ENCODE measurements at regions not wholly inside any gene's neighbourhood (a gene's known extent, or its start where the extent isn't known, plus 50 kb on each side); places are given as distances from the start of the nearest gene placed in this dataset.

- Histone ChIP-seq H3K27me3 (no peaks in the 10 kb centered on the region), H3K4me1 (no peaks in the 10 kb centered on the region), H3K36me3 (no peaks in the 10 kb centered on the region), H3K4me3 (no peak overlapping the region), H3K27ac (no peak overlapping the region), H3K9me3 (peaks cover 0 to 6% (median 0%) of the 10 kb centered on the region in 12 donors)
- TF ChIP-seq POLR2A (IDR thresholded peaks at IDR 0.05) (no peak), CTCF (IDR thresholded peaks at IDR 0.05) (no peak)
- DNase-seq = no peak
- no peak for ATAC-seq
- intact Hi-C loops (cut with DNase I) = no loop called here
- WGBS, 4 donors = 69 to 80% (median 76%) methylated on average over 1 of the region's 1 CpG
These were observed 566.4 kb upstream of the POT1 start for GRCh38 chr7:125495997-125496396.

DNA sequence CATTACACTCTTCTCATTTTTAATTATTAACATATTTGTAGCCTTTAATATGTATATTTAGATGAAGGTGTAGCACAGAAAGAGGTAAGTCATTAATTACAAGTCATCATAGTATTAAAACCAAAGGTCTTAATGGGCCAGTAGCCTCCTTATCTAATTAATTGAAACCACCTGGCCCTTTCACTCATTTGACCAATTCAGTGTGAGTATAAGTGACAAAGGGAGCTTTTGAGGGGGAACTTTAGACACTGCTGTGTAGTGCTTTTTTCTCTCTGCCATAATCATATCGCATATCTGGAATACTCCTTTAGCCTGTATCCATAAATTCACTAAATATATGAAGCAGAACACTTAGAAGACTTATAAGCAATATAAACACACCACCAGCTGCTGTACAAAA is 562.9 kb upstream of the POT1 start:
- Histone ChIP-seq H3K9me3 (no peaks in the 10 kb centered on the region), H3K4me1 (no peaks in the 10 kb centered on the region), H3K4me3 (no peak overlapping the region), H3K27ac (no peak overlapping the region), H3K36me3 (no peaks in the 10 kb centered on the region), H3K27me3 (no peaks in the 10 kb centered on the region)
- TF ChIP-seq POLR2A (IDR thresholded peaks at IDR 0.05) (no peak), CTCF (IDR thresholded peaks at IDR 0.05) (no peak)
- intact Hi-C loops (cut with DNase I) = no loop called here
- no peak for DNase-seq
- 66 to 89% (median 79%) methylated on average over 1 of the region's 1 CpG for WGBS, 4 donors
- ATAC-seq = no peak

GRCh38 chr7:125491137-125491536 is 561.5 kb upstream of the POT1 start:
- intact Hi-C loops (cut with DNase I) = no loop called here
- TF ChIP-seq CTCF (IDR thresholded peaks at IDR 0.05) (no peak), POLR2A (IDR thresholded peaks at IDR 0.05) (no peak)
- ATAC-seq = no peak
- Histone ChIP-seq H3K4me1 (no peaks in the 10 kb centered on the region), H3K27me3 (no peaks in the 10 kb centered on the region), H3K27ac (no peak overlapping the region), H3K4me3 (no peak overlapping the region), H3K9me3 (no peaks in the 10 kb centered on the region), H3K36me3 (no peaks in the 10 kb centered on the region)
- no peak for DNase-seq
- WGBS, 4 donors = 44 to 77% (median 50%) methylated on average over 1 of the region's 1 CpG

GRCh38 chr7:125490167-125490566 is 560.5 kb upstream of the POT1 start:
- intact Hi-C loops (cut with DNase I) = no loop called here
- TF ChIP-seq CTCF (IDR thresholded peaks at IDR 0.05) = no peak
- TF ChIP-seq POLR2A (IDR thresholded peaks at IDR 0.05) = no peak
- WGBS, 4 donors = 70 to 73% (median 71%) methylated on average over 4 of the region's 4 CpGs
- DNase-seq = no peak
- H3K9me3 ChIP-seq = no peaks in the 10 kb centered on the region
- H3K4me3 ChIP-seq = no peak overlapping the region
- no peaks in the 10 kb centered on the region for H3K36me3 ChIP-seq
- no peaks in the 10 kb centered on the region for H3K4me1 ChIP-seq
- H3K27ac ChIP-seq = no peak overlapping the region
- H3K27me3 ChIP-seq = no peaks in the 10 kb centered on the region
- ATAC-seq = no peak
